BJ (cell line): ENCODE measurements at regions not wholly inside any gene's neighbourhood (a gene's known extent, or its start where the extent isn't known, plus 50 kb on each side); places are given as distances from the start of the nearest gene placed in this dataset.

Experiments used
- CTCF ChIA-PET: fragments of 350-600 bp; formaldehyde crosslinking; extraction: SDS; loops from one replicate; lab custom pipeline; 2021; ENCODE audit warnings: antibody characterized with exemption, inconsistent platforms; lab: Yijun Ruan, JAX
- POLR2A ChIA-PET: fragments of 300-600 bp; sonication (Branson Sonifier 250); formaldehyde crosslinking; extraction: SDS; loops from one replicate; lab custom pipeline; 2021; ENCODE audit warnings: antibody characterized with exemption; lab: Charles Lee
- DNase-seq: peaks from one replicate; pipeline ENCODE4 v3.0.0-alpha.2; 2011; ENCODE audit warnings: low read depth
- H3K27me3 ChIP-seq: 2 replicates; pipeline ENCODE4 v1.6.0; 2011; ENCODE audit warnings: low read length; ENCODE audit not compliant: control insufficient read depth, insufficient read depth
- H3K36me3 ChIP-seq: 2 replicates; pipeline ENCODE4 v1.5.1; 2011; ENCODE audit warnings: low read length; ENCODE audit not compliant: control insufficient read depth, insufficient read depth
- H3K4me3 ChIP-seq: 2 replicates; pipeline ENCODE4 v1.5.1; 2011; ENCODE audit warnings: low read depth, mild to moderate bottlenecking, control low read depth, low read length
- CTCF ChIP-seq: IDR thresholded peaks from 2 replicates; pipeline ENCODE4 v1.5.1; 2011; ENCODE audit warnings: low read depth, mild to moderate bottlenecking, control low read depth, inconsistent platforms, low read length, moderate library complexity; ENCODE audit not compliant: insufficient read depth

- no peak for TF ChIP-seq CTCF
- ChIA-PET CTCF (no interaction called here), POLR2A (no interaction called here)
- Histone ChIP-seq H3K4me3 (no peak overlapping the region), H3K27me3 (no peaks in the 10 kb centered on the region), H3K36me3 (no peaks in the 10 kb centered on the region)
- DNase-seq, result no peak
Measured at GRCh38 chr18:55142410-55142809, 183.1 kb upstream of the CCDC68 start.

- TF ChIP-seq CTCF, result no peak
- DNase-seq, result no peak
- no peaks in the 10 kb centered on the region for H3K36me3 ChIP-seq
- ChIA-PET POLR2A (no interaction called here), CTCF (interaction anchor here (0.6 to 1.3 kb wide), 2 partner anchors 8 to 13 kb away, joined by 3 read pairs; no protein-coding TSS in a partner anchor)
- no peak overlapping the region for H3K4me3 ChIP-seq
- H3K27me3 ChIP-seq, result no peaks in the 10 kb centered on the region
Measured at GRCh38 chr18:55141318-55141717, 182.1 kb upstream of the CCDC68 start.

- POLR2A ChIA-PET, result no interaction called here
- Histone ChIP-seq H3K27me3 (no peaks in the 10 kb centered on the region), H3K4me3 (no peak overlapping the region), H3K36me3 (no peaks in the 10 kb centered on the region)
- no peak for DNase-seq
- no peak for TF ChIP-seq CTCF
- CTCF ChIA-PET, result no interaction called here
Measured at GRCh38 chr18:55139836-55140235, 180.6 kb upstream of the CCDC68 start.

GRCh38 chr18:55139307-55139706, 180.0 kb upstream of the CCDC68 start:
- no peak for DNase-seq
- Histone ChIP-seq H3K27me3 (no peaks in the 10 kb centered on the region), H3K4me3 (no peak overlapping the region), H3K36me3 (no peaks in the 10 kb centered on the region)
- POLR2A ChIA-PET, result no interaction called here
- no peak for TF ChIP-seq CTCF
- CTCF ChIA-PET, result no interaction called here

GRCh38 chr18:55138401-55138800, 179.1 kb upstream of the CCDC68 start:
- POLR2A ChIA-PET, result no interaction called here
- Histone ChIP-seq H3K36me3 (no peaks in the 10 kb centered on the region), H3K4me3 (no peak overlapping the region), H3K27me3 (no peaks in the 10 kb centered on the region)
- TF ChIP-seq CTCF, result no peak
- CTCF ChIA-PET, result no interaction called here
- DNase-seq, result no peak
